GM12864 (cell line): ENCODE measurements at regions not wholly inside any gene's neighbourhood (a gene's known extent, or its start where the extent isn't known, plus 50 kb on each side); places are given as distances from the start of the nearest gene placed in this dataset.

Experiments used
- DNase-seq: peaks from one replicate; pipeline ENCODE4 v3.0.0-alpha.2; 2011; ENCODE audit warnings: low read depth
- H3K4me3 ChIP-seq: 2 replicates; pipeline ENCODE4 v1.5.1; 2011; ENCODE audit warnings: mild to moderate bottlenecking, low read depth, low read length, control low read depth
- CTCF ChIP-seq: IDR thresholded peaks from 2 replicates; pipeline ENCODE4 v1.5.1; 2011; ENCODE audit warnings: low read depth, mild to moderate bottlenecking, moderate library complexity, low read length, control low read depth, inconsistent platforms; ENCODE audit errors: missing control alignments

- no peak for DNase-seq
- no peak overlapping the region for H3K4me3 ChIP-seq
- no peak for TF ChIP-seq CTCF
Measured at GRCh38 chr21:23401278-23401677, 2206.0 kb downstream of the MRPL39 start.

- DNase-seq, result no peak
- TF ChIP-seq CTCF, result no peak
- no peak overlapping the region for H3K4me3 ChIP-seq
Measured at GRCh38 chr21:23398726-23399125, 2208.6 kb downstream of the MRPL39 start.

DNA sequence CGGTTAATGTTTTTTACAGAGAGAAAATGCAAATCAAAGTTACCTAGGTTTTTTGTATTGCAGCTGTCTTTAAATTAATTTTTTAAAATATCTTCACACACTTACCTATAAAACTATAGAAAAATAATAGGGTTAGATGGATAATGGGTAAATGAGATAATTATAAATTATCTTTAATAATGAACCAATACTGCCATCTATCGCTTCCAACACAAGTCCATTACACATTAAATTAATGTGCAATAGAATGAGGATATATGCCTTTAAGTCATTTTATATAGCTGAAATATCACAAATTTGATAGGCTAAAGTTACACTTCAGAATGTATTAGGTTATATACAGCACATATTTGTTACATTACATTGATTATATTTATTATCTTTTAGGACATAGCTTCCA lies 2212.8 kb downstream of the MRPL39 start:
- no peak for DNase-seq
- no peak overlapping the region for H3K4me3 ChIP-seq
- TF ChIP-seq CTCF, result no peak

DNA sequence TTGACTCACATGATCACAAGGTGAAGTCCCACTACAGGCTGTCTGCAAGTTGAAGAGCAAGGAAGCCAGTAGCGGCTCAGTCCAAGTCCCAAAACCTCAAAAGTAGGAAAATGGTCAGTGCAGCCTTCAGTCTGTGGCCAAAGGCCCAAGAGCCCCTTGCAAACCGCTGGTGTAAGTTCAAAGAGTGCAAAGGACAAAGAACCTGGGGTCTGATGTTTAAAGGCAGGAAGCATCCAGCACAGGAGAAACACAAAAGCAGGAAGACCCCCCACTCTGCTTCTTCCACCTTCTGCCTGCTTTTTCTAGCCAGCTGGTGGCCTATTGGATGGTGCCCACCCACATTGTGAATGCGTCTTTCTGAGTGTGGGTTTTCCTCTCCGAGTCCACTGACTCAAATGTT lies 2222.6 kb downstream of the MRPL39 start:
- no peak for DNase-seq
- TF ChIP-seq CTCF, result no peak
- H3K4me3 ChIP-seq, result no peak overlapping the region

DNA sequence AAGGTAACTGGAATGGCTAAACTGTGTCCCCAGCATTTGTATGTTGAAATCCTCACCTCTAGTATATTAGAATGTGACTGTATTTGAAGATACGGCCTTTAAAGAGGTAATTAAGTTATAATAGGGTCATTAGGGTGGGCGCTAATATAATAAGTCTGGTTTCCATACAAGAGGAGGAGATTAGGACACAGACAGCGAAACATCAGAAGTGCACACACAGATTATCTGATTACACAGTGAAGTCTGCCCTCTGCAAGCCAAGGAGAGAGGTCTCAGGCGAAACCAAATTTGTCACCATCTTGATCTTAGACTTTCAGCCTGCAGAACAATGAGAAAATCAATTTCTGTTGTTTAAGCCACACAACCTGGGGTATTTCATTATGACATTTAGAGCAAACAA lies 2233.1 kb downstream of the MRPL39 start:
- no peak for DNase-seq
- no peak overlapping the region for H3K4me3 ChIP-seq
- no peak for TF ChIP-seq CTCF

DNA sequence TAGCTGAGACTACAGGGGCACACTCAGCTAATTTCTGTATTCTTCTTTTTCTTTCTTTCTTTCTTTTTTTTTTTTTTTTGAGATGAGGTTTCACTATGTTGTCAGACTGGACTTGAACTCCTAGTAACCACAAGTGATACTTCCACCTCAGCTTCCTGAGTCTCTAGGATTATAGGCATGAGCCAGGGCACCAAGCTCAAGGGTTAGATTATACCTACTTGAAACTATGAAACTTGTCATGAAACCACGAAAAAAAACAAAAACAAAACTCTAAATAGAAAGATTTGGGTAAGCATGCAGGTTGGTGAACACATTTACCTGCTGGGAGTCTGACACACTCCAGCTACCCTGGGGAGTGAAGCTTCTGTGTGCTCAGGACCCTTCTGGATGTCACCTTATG lies 2250.4 kb downstream of the MRPL39 start:
- no peak for DNase-seq
- TF ChIP-seq CTCF, result no peak

DNA sequence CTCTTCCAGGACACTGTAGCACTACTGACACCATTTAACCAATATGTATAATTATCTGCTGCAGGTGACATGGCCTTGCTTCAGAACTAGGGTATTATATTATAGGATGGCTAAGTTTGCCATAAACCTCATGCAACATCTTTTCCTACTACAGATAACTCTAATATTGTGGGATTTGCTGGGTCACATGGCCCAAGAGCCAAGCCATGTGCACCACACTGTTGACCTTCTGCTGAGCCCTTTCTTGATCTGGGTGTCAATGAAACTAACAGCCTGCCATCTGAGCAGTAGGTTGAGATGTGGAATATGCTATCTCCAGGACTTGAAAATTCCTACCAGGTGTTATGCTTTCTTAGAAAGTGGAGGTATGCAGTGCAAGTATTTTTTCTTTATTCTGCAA lies 2291.1 kb downstream of the MRPL39 start:
- DNase-seq, result no peak
- H3K4me3 ChIP-seq, result no peak overlapping the region
- TF ChIP-seq CTCF, result no peak

More for the DNA sequence above, 2250.4 kb downstream of the MRPL39 start:
- no peak overlapping the region for H3K4me3 ChIP-seq
